WTC11 (cell line): ENCODE measurements at regions not wholly inside any gene's neighbourhood (a gene's known extent, or its start where the extent isn't known, plus 50 kb on each side); places are given as distances from the start of the nearest gene placed in this dataset.

ENCODE experiments used
- ATAC-seq: fragments of 200-7000 bp; cut with Tn5 transposase; 2 replicates; pipeline ENCODE4 v1.10.0; 2021; ENCODE audit warnings: mild to moderate bottlenecking, moderate library complexity
- CTCF ChIA-PET: fragments of 300-600 bp; sonication (Branson Sonifier 250); formaldehyde crosslinking; loops from one replicate; lab custom pipeline; 2021; ENCODE audit warnings: antibody characterized with exemption; lab: Charles Lee
- POLR2A ChIA-PET: fragments of 350-600 bp; sonication (Branson Sonifier 250); formaldehyde crosslinking; loops from one replicate; lab custom pipeline; 2021; ENCODE audit warnings: antibody characterized with exemption; lab: Charles Lee
- DNase-seq: peaks from one replicate; pipeline ENCODE4 v3.0.0; 2021; ENCODE audit warnings: low spot score
- H3K27ac Mint-ChIP-seq: 2 replicates; pipeline ENCODE4 v1.8.0; 2021; ENCODE audit warnings: mixed read lengths
- H3K27me3 Mint-ChIP-seq: 2 replicates; pipeline ENCODE4 v1.8.0; 2021; ENCODE audit warnings: low read depth, mild to moderate bottlenecking, moderate library complexity, mixed read lengths
- H3K36me3 Mint-ChIP-seq: 2 replicates; pipeline ENCODE4 v1.8.0; 2021; ENCODE audit warnings: mixed read lengths
- H3K4me1 Mint-ChIP-seq: 2 replicates; pipeline ENCODE4 v1.8.0; 2022; ENCODE audit warnings: mixed read lengths
- H3K4me3 Mint-ChIP-seq: 2 replicates; pipeline ENCODE4 v1.8.0; 2021; ENCODE audit warnings: mild to moderate bottlenecking, moderate library complexity, mixed read lengths
- H3K9me3 Mint-ChIP-seq: 2 replicates; pipeline ENCODE4 v1.8.0; 2021; ENCODE audit warnings: mixed read lengths
- ATF1 ChIP-seq: sonication (generic); formaldehyde crosslinking; IDR thresholded peaks from 2 replicates; pipeline ENCODE4 v1.8.1; 2023; ENCODE audit warnings: mild to moderate bottlenecking, moderate library complexity, missing genetic modification reagents
- CBFB ChIP-seq: sonication (generic); formaldehyde crosslinking; IDR thresholded peaks from 2 replicates; pipeline ENCODE4 v1.8.1; 2022; ENCODE audit warnings: mild to moderate bottlenecking, low read depth, missing genetic modification reagents
- CREB1 ChIP-seq: sonication (generic); formaldehyde crosslinking; IDR thresholded peaks from 2 replicates; pipeline ENCODE4 v1.8.0; 2023; ENCODE audit warnings: mild to moderate bottlenecking, missing genetic modification reagents
- GABPB1 ChIP-seq: sonication (generic); formaldehyde crosslinking; IDR thresholded peaks from 2 replicates; pipeline ENCODE4 v1.8.1; 2023; ENCODE audit warnings: mild to moderate bottlenecking, missing genetic modification reagents
- GRHL2 ChIP-seq: fragments of 250-450 bp; sonication (Bioruptor Pico); IDR thresholded peaks from 2 replicates; pipeline ENCODE4 v1.8.0; 2022; ENCODE audit warnings: mild to moderate bottlenecking, moderate library complexity; ENCODE audit not compliant: insufficient replicate concordance, severe bottlenecking
- JAZF1 ChIP-seq: fragments of 250-450 bp; sonication (Bioruptor Pico); IDR thresholded peaks from 2 replicates; pipeline ENCODE4 v1.9.0; 2021; ENCODE audit warnings: moderate library complexity, mild to moderate bottlenecking, inconsistent platforms
- NR2C2 ChIP-seq: sonication (generic); formaldehyde crosslinking; IDR thresholded peaks from 2 replicates; pipeline ENCODE4 v1.8.0; 2022; ENCODE audit warnings: mild to moderate bottlenecking, missing genetic modification reagents
- NR3C1 ChIP-seq: sonication (generic); formaldehyde crosslinking; conservative IDR thresholded peaks from 2 replicates; pipeline ENCODE4 v1.8.1; 2023; ENCODE audit warnings: low read depth, mild to moderate bottlenecking, missing genetic modification reagents
- ZNF138 ChIP-seq: sonication (generic); formaldehyde crosslinking; conservative IDR thresholded peaks from 2 replicates; pipeline ENCODE4 v1.8.1; 2022; ENCODE audit warnings: mild to moderate bottlenecking, moderate library complexity, missing genetic modification reagents
- ZNF219 ChIP-seq: sonication (generic); formaldehyde crosslinking; IDR thresholded peaks from 2 replicates; pipeline ENCODE4 v1.8.0; 2023; ENCODE audit warnings: missing genetic modification reagents, mild to moderate bottlenecking, borderline replicate concordance
- TF ChIP-seq, protein P1 (sequence below): sonication (generic); formaldehyde crosslinking; IDR thresholded peaks from 2 replicates; pipeline ENCODE4 v1.8.1; 2022; ENCODE audit warnings: mild to moderate bottlenecking, missing genetic modification reagents, moderate library complexity, borderline replicate concordance
- TF ChIP-seq, protein P2 (sequence below): fragments of 200-600 bp; IDR thresholded peaks from 2 replicates; pipeline ENCODE4 v1.8.0; 2022; ENCODE audit warnings: antibody characterized with exemption
- TF ChIP-seq, protein P3 (sequence below): fragments of 250-450 bp; sonication (Bioruptor Pico); IDR thresholded peaks from 2 replicates; pipeline ENCODE4 v1.9.0; 2021; ENCODE audit warnings: moderate library complexity, mild to moderate bottlenecking, inconsistent platforms, borderline replicate concordance
- TF ChIP-seq, protein P4 (sequence below): sonication (generic); formaldehyde crosslinking; IDR thresholded peaks from 2 replicates; pipeline ENCODE4 v1.8.1; 2022; ENCODE audit warnings: mild to moderate bottlenecking, moderate library complexity, missing genetic modification reagents
- TF ChIP-seq, protein P5 (sequence below): sonication (generic); formaldehyde crosslinking; IDR thresholded peaks from 2 replicates; pipeline ENCODE4 v1.8.1; 2023; ENCODE audit warnings: mild to moderate bottlenecking, moderate library complexity, missing genetic modification reagents
- TF ChIP-seq, protein P6 (sequence below): fragments of 250-450 bp; sonication (Bioruptor Pico); IDR thresholded peaks from 2 replicates; pipeline ENCODE4 v1.8.0; 2021; ENCODE audit warnings: mild to moderate bottlenecking

DNA sequence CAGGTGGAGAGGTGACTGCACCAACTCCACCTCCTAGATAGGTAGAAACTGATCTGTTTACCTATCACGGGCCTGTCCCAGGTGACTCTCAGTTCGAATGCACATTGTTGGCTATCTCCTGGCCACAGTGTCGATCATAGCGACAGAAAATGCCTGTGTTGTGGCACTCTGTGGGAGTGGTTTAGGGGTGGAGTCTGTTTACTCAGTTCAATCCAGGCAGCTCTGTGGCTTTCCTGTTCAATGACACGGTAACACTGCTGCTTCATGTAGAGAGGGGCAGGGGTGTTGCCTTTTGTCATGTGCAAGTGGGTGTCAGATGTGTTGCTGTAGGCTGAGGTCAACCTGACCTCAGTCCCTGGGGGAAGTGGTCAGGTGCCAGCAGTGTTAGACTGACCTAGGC lies 1602.4 kb downstream of the TECRL start:
- CTCF ChIA-PET: no interaction called here
- no peak for ATAC-seq
- H3K4me3 Mint-ChIP-seq: no peak overlapping the region
- TF ChIP-seq CREB1 (CRISPR knock-in tag) (no peak), JAZF1 (CRISPR knock-in tag) (no peak), NR2C2 (CRISPR knock-in tag) (no peak), CBFB (CRISPR knock-in tag) (no peak), GABPB1 (no peak), ZNF219 (CRISPR knock-in tag) (no peak)
- TF ChIP-seq, protein P1, sequence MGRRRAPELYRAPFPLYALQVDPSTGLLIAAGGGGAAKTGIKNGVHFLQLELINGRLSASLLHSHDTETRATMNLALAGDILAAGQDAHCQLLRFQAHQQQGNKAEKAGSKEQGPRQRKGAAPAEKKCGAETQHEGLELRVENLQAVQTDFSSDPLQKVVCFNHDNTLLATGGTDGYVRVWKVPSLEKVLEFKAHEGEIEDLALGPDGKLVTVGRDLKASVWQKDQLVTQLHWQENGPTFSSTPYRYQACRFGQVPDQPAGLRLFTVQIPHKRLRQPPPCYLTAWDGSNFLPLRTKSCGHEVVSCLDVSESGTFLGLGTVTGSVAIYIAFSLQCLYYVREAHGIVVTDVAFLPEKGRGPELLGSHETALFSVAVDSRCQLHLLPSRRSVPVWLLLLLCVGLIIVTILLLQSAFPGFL (CRISPR knock-in tag): no peak
- TF ChIP-seq, protein P2, sequence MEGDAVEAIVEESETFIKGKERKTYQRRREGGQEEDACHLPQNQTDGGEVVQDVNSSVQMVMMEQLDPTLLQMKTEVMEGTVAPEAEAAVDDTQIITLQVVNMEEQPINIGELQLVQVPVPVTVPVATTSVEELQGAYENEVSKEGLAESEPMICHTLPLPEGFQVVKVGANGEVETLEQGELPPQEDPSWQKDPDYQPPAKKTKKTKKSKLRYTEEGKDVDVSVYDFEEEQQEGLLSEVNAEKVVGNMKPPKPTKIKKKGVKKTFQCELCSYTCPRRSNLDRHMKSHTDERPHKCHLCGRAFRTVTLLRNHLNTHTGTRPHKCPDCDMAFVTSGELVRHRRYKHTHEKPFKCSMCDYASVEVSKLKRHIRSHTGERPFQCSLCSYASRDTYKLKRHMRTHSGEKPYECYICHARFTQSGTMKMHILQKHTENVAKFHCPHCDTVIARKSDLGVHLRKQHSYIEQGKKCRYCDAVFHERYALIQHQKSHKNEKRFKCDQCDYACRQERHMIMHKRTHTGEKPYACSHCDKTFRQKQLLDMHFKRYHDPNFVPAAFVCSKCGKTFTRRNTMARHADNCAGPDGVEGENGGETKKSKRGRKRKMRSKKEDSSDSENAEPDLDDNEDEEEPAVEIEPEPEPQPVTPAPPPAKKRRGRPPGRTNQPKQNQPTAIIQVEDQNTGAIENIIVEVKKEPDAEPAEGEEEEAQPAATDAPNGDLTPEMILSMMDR: no peak
- TF ChIP-seq, protein P3, sequence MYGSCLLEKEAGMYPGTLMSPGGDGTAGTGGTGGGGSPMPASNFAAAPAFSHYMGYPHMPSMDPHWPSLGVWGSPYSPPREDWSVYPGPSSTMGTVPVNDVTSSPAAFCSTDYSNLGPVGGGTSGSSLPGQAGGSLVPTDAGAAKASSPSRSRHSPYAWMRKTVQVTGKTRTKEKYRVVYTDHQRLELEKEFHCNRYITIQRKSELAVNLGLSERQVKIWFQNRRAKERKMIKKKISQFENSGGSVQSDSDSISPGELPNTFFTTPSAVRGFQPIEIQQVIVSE (CRISPR knock-in tag): no peak
- H3K27me3 Mint-ChIP-seq: no peaks in the 10 kb centered on the region
- 0 out of 2 replicates have a peak, but pooled peaks cover 4% of the 10 kb centered on the region for H3K9me3 Mint-ChIP-seq
- H3K27ac Mint-ChIP-seq: no peak overlapping the region
- H3K4me1 Mint-ChIP-seq: no peaks in the 10 kb centered on the region
- H3K36me3 Mint-ChIP-seq: no peaks in the 10 kb centered on the region
- POLR2A ChIA-PET: no interaction called here
- no peak for DNase-seq

DNA sequence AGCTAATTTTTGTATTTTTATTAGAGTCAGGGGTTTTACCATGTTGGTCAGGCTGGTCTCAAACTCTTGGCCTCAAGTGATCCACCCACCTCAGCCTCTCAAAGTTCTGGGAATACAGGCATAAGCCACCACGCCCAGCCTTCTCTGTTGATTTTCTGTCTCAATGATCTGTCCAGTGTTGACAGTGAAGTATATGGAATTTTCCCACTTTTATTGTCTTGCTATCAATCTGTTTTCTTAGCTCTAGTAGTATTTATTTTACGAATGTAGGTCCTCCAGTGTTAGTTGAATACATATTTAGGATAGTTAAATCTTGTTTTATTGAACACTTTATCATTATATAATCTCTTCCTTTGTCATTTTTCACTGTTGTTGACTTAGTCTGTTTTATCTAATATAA lies 1603.9 kb downstream of the ADGRL3 start:
- ATAC-seq (no peak), DNase-seq (no peak)
- no peaks in the 10 kb centered on the region for H3K36me3 Mint-ChIP-seq
- TF ChIP-seq, protein P2: no peak
- TF ChIP-seq NR3C1 (CRISPR knock-in tag) (no peak), ATF1 (CRISPR knock-in tag) (no peak), ZNF138 (CRISPR knock-in tag) (no peak), GRHL2 (CRISPR knock-in tag) (no peak)
- TF ChIP-seq, protein P4, sequence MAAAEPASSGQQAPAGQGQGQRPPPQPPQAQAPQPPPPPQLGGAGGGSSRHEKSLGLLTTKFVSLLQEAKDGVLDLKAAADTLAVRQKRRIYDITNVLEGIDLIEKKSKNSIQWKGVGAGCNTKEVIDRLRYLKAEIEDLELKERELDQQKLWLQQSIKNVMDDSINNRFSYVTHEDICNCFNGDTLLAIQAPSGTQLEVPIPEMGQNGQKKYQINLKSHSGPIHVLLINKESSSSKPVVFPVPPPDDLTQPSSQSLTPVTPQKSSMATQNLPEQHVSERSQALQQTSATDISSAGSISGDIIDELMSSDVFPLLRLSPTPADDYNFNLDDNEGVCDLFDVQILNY (CRISPR knock-in tag): no peak
- TF ChIP-seq, protein P5, sequence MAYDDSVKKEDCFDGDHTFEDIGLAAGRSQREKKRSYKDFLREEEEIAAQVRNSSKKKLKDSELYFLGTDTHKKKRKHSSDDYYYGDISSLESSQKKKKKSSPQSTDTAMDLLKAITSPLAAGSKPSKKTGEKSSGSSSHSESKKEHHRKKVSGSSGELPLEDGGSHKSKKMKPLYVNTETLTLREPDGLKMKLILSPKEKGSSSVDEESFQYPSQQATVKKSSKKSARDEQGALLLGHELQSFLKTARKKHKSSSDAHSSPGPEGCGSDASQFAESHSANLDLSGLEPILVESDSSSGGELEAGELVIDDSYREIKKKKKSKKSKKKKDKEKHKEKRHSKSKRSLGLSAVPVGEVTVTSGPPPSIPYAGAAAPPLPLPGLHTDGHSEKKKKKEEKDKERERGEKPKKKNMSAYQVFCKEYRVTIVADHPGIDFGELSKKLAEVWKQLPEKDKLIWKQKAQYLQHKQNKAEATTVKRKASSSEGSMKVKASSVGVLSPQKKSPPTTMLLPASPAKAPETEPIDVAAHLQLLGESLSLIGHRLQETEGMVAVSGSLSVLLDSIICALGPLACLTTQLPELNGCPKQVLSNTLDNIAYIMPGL: no peak
- TF ChIP-seq, protein P6, sequence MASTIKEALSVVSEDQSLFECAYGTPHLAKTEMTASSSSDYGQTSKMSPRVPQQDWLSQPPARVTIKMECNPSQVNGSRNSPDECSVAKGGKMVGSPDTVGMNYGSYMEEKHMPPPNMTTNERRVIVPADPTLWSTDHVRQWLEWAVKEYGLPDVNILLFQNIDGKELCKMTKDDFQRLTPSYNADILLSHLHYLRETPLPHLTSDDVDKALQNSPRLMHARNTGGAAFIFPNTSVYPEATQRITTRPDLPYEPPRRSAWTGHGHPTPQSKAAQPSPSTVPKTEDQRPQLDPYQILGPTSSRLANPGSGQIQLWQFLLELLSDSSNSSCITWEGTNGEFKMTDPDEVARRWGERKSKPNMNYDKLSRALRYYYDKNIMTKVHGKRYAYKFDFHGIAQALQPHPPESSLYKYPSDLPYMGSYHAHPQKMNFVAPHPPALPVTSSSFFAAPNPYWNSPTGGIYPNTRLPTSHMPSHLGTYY (CRISPR knock-in tag): no peak
- TF ChIP-seq, protein P3 (CRISPR knock-in tag): no peak
- ChIA-PET CTCF (no interaction called here), POLR2A (no interaction called here)
- H3K4me3 Mint-ChIP-seq: no peak overlapping the region
- H3K27me3 Mint-ChIP-seq: peaks cover 3% of the 10 kb centered on the region; the same call in 1 of the 2 replicates
- H3K4me1 Mint-ChIP-seq: no peaks in the 10 kb centered on the region
- H3K27ac Mint-ChIP-seq: no peak overlapping the region
- H3K9me3 Mint-ChIP-seq: 0 out of 2 replicates have a peak, but pooled peaks cover 5% of the 10 kb centered on the region
